Epithelial cell of esophagus (primary cell): ENCODE measurements at regions not wholly inside any gene's neighbourhood (a gene's known extent, or its start where the extent isn't known, plus 50 kb on each side); places are given as distances from the start of the nearest gene placed in this dataset.
"Not testable (repeated sequence)": the region's sequence is repeated elsewhere in the genome, so short reads cannot be mapped to it uniquely, and the experiment has no call there.

Experiments
- DNase-seq: peaks from one replicate; pipeline ENCODE4 v3.0.0; 2010; ENCODE audit warnings: low read depth
- H3K4me3 ChIP-seq: 2 replicates; pipeline ENCODE4 v1.5.1; 2011; ENCODE audit warnings: mild to moderate bottlenecking, low read length, control low read depth
- TF ChIP-seq, protein P1 (sequence below): IDR thresholded peaks from 2 replicates; pipeline ENCODE4 v1.5.1; 2011; ENCODE audit warnings: low read depth, mild to moderate bottlenecking, low read length, control low read depth, inconsistent platforms; ENCODE audit not compliant: insufficient read depth; ENCODE audit errors: missing control alignments

DNA sequence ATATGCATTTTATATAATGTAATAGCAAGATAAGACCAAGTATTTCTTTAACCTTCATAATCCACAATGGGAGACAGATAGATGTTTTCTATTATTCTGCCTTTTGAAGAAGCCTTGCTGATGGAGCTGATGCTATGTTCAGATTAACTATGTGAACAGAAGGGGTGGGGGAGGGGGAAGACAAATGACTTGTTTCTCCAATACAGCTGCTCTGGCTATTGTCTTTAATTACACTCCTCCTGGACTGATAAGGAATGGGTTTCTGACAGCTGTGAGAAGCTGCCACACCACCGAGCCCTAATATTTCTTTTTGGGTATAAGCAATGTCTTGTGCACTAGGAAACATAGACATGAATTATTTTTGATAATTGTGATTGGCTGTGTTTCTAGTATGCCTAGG is 62.0 kb downstream of the CAVIN4 start:
- H3K4me3 ChIP-seq, result no peak overlapping the region
- TF ChIP-seq, protein P1, sequence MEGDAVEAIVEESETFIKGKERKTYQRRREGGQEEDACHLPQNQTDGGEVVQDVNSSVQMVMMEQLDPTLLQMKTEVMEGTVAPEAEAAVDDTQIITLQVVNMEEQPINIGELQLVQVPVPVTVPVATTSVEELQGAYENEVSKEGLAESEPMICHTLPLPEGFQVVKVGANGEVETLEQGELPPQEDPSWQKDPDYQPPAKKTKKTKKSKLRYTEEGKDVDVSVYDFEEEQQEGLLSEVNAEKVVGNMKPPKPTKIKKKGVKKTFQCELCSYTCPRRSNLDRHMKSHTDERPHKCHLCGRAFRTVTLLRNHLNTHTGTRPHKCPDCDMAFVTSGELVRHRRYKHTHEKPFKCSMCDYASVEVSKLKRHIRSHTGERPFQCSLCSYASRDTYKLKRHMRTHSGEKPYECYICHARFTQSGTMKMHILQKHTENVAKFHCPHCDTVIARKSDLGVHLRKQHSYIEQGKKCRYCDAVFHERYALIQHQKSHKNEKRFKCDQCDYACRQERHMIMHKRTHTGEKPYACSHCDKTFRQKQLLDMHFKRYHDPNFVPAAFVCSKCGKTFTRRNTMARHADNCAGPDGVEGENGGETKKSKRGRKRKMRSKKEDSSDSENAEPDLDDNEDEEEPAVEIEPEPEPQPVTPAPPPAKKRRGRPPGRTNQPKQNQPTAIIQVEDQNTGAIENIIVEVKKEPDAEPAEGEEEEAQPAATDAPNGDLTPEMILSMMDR, result no peak
- DNase-seq, result no peak

DNA sequence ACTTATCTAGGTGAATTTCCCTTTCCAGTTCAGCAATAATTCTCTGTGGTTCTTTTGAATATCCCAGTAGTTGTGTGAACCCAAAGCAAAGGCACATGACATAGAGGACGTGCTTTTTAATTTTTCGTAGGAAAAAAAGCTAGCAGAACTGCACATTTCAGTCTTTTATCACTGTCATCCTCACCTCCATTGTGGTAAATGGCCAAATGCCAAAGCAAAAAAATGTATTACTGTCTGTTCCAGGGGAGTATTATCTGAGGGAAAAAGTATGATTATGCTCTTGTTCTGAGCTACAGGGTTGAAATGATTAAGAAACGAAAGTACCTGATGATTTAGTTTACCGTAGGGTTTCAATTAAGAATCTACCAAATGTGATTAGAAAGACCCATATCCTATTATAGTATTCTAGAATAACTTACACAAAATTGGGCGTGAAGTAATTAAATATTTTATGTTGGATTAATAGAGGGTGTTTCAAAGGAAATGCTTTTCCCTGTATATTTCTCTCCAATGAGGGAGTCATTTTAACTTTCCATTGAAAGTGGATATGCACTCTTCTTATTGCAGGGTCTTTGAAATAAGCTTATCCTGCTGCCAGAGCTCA is 62.7 kb downstream of the CAVIN4 start:
- H3K4me3 ChIP-seq, result no peak overlapping the region
- TF ChIP-seq, protein P1, result no peak
- no peak for DNase-seq

DNA sequence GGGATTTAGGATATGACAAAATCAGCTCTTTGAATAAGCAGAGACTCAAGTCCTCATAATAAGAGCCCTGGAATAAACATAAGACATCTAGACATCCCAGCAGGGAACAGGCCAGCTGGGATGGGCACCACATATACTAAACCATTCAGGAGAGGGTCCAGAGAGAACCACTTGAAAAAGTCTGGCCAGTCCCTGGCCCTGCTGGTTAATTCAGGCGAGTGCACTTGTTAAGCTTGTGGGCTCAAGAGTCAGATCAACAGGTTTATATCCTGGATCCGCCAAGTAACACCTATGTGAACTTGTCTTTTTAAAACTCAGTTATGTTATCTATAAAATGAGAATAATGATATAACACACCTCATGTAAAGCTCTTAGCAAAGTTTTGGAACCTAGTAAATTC is 63.3 kb downstream of the CAVIN4 start:
- TF ChIP-seq, protein P1, result no peak
- H3K4me3 ChIP-seq, result no peak overlapping the region

DNA sequence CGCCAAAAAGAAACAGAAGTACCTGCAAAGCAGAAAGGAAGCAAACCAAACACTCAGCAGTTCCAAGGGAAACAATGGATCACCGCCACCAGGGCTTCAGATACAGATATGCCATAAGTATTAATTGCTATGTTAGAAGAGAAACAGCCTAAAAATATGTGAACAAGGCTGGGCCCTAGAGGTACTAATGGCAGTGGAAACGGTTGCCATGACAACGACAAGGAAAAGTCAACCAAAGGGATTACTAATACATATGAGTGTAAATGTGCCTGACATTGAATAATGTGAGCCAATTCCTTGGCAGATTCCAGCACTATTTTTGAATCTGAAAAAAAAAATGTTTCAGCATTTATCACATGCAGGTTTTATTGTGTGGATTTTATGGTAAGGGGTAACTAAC is 75.0 kb downstream of the CAVIN4 start:
- TF ChIP-seq, protein P1, result no peak
- no peak for DNase-seq
- no peak overlapping the region for H3K4me3 ChIP-seq

More for the DNA sequence above, 63.3 kb downstream of the CAVIN4 start:
- DNase-seq, result no peak

DNA sequence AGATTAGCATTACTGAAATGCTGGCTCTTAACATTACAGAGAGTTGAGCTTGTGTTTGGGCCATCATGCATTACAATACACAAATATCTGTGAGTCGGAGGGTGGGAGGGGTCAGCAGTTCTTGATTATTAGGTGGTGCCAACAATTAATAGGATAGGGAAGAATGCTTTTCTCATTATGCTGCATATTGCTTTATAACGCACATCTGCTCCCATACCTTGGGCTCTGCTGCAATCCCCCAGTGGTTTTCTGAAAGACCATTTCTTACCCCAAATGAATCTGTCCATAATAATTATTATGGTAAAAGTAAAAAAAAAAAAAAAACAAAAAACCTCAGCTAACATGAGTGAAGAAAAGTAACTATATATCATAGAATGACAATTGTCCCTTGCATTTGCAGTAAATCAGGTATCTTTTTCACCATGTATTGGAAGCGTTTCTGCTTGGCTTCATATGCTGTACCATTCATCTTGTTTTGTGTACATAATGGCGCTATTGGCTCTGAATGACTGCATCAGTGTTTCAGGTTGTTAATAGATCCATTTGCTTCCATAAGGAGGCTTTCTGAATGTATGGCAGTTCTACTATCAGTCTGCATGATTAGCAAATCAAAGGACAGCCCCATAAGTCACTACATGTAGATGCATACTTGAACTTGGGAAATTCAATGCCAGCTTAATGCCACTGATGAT is 75.9 kb downstream of the CAVIN4 start:
- H3K4me3 ChIP-seq, result no peak overlapping the region
- TF ChIP-seq, protein P1, result no peak
- DNase-seq, result no peak

DNA sequence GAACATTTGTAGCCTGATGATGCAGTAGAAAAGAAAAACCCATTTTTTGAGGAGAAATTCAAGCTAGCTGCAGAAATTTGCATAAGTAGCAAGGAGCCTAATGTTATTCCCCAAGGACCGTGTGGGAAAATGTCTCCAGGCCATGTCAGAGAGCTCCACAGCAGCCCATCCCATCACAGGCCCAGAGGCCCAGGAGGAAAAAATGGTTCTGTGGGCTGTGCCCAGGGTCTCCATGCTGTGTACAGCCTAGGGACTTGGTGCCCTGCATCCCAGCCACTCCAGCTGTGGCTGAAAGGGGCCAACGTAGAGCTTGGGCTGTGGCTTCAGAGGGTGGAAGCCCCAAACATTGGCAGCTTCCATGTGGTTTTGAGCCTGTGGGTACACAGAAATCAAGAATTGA is 79.0 kb downstream of the CAVIN4 start:
- not testable (repeated sequence) for DNase-seq, H3K4me3 ChIP-seq

DNA sequence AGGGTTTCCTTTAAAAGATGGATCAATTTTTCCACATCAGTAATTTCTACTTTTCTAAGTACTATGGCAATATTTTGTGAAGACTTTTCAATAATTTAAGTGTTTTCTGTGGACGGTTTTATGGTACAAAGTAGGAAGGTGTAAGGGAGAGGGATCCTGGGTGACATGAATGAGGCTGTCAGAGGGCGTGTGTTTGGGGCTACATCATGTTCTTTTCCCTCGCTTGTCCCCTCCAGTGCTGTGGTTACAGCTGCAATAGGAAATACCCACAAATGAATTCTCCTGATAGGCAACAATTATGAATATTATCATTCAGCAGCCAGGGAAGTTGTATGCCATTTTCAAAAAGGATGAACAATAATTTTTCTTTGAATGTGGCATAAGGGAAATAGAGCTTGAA is 83.8 kb downstream of the CAVIN4 start:
- no peak for DNase-seq
- no peak overlapping the region for H3K4me3 ChIP-seq
- TF ChIP-seq, protein P1, result no peak
